DMS 273 treated with DMSO at 0.1 percent for 48 hours (cell line): ENCODE measurements at regions not wholly inside any gene's neighbourhood (a gene's known extent, or its start where the extent isn't known, plus 50 kb on each side); places are given as distances from the start of the nearest gene placed in this dataset.

Experiments used
- DNase-seq: peaks from one replicate; lab custom pipeline; 2025; lab: John Stamatoyannopoulos, UW

GRCh38 chr7:81433206-81433605, 336.6 kb downstream of the HGF start:
- no peak for DNase-seq

GRCh38 chr7:81430761-81431160, 339.1 kb downstream of the HGF start:
- DNase-seq = no peak

- peak; percentile 49 for DNase-seq
Observed at GRCh38 chr7:81430150-81430549, 339.7 kb downstream of the HGF start.

- no peak for DNase-seq
Observed at GRCh38 chr7:81427461-81427860, 342.4 kb downstream of the HGF start.

GRCh38 chr7:81420526-81421226, 349.2 kb downstream of the HGF start:
- no peak for DNase-seq

DNA sequence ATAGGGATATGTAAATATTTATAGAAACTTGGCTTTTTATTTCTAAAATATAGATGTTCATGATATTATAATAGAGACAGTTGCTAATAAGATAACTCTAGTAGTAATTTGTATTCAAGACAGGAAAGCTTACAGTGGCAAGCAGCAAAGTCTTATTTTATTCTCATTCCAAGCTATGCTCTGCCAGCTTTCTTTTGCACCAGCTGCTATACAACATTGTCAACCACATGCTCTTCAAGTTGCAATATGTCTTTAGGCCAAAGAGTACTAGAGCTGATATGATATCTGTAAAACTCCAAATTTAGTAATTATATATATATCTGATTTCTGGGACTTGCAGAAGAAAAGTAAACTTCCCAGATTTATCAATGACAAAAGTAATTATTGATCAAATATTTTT, 350.1 kb downstream of the HGF start:
- peak; percentile 21 for DNase-seq

DNA sequence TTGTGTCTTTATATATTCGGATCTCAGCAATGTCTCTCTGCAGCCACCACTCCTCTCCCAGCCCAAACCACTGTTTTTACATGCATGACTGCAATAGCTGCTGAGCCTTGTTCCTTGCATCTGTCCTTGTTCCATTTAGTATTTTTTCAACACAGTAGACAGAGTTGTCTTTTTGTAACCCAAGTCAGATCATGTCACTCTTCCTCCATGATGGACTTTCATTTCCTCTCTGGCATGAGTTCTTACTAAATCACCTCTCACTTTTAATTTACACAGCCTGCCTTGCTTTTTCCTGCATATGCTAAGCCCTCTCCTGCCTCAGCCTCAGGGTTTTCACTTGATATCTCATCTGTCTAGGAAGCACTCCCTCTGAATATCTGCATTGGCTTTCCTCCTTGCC, 353.2 kb downstream of the HGF start:
- no peak for DNase-seq

- no peak for DNase-seq
Observed at GRCh38 chr7:81415181-81415580, 354.7 kb downstream of the HGF start.

GRCh38 chr7:81414411-81414810, 355.4 kb downstream of the HGF start:
- no peak for DNase-seq

GRCh38 chr7:81410471-81411117, 359.3 kb downstream of the HGF start:
- DNase-seq = no peak

GRCh38 chr7:81408728-81409127, 361.1 kb downstream of the HGF start:
- no peak for DNase-seq

DNA sequence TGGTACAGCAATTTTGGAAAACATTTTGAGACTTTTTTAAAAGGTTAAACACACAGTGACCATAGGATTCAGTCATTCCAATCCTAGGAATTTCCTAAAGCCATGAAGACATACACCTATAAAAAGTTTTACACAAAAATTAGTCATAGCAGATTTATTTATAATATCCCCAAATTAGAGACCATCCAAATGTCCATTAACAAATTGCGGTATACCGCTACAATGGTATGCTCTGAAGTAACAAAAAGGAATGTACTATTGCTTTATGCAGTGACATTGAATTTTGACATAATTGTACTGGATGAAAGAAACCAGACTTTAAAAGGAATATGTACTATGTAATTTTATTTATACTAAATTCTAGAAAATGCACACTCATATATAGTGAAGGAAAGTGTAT, 362.8 kb downstream of the HGF start:
- no peak for DNase-seq

DNA sequence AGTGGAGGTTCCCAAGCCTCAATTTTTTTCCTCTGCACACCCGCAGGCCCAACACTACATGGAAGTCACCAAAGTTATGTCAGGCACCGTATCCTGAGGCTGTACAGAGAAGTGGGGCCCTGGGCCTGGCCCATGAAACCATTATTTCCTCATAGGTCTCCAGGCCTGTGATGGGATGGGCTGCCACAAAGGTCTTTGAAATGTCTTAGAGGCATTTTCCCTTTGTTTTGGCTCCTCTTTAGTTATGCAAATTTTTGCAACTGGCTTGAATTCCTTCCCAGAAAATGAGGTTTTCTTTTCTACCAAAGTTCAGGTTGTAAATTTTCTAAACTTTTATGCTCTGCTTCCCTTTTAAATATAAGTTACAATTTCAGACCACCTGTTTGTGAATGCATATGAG, 365.2 kb downstream of the HGF start:
- DNase-seq = no peak

DNA sequence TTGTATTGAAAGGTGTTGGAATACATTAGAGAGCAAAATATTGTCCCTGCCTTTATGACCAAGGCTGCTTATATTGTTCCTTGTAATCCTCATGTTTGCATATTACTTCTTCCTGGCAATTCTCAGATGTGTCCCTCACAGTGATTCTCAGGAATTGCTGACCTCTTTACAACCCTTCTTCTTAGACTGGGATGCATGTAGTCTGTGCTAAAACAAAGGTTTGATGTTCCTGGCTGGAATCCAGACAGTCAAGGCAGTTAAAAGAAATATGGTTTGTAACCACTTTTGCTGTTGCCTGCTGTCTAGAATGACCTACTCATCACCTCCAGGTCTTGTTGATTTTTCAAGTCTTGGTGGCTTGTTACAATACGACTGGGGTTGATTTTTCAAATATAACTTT, 367.6 kb downstream of the HGF start:
- DNase-seq = no peak

DNA sequence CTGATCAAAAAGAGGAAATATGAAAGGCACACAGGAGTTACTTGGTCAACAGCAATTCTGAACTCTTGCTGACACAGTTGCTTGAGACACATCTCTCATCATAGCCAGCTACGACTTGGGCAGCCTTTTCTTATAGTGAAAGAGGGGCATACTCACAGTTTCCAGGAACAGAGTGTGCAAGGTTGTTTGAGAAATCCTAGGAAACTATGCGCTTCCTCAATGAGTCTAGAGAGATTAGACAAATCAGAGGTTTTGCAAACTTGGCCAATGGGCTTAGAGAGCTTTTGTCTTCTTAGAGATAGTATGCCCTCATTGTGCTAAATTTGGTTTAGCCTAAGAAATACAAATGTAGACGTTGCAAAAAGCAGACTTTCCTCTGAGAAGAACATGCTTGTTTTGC, 370.4 kb downstream of the HGF start:
- no peak for DNase-seq

GRCh38 chr7:81394029-81394428, 375.8 kb downstream of the HGF start:
- no peak for DNase-seq

GRCh38 chr7:81393018-81393417, 376.8 kb downstream of the HGF start:
- no peak for DNase-seq

DNA sequence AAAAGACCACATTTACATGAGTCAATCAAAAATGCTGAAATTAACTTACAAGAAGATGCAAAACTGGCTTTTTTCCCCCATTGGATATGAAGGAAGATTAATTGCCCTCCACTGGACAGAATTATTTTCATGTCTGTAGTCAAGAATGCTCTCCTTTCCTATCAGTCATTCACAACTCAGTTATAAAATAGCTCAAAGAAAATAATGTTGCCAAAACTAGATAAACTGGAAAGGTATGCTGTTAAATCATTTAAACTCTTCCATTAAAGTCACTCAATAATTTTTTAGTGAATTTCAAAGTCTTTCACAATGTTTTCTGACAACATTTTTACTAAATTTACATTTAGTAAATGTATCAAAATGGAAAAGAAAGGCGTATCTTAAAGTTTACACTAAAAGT, 384.5 kb downstream of the HGF start:
- no peak for DNase-seq

- no peak for DNase-seq
Observed at GRCh38 chr7:81383846-81384245, 386.0 kb downstream of the HGF start.

DNA sequence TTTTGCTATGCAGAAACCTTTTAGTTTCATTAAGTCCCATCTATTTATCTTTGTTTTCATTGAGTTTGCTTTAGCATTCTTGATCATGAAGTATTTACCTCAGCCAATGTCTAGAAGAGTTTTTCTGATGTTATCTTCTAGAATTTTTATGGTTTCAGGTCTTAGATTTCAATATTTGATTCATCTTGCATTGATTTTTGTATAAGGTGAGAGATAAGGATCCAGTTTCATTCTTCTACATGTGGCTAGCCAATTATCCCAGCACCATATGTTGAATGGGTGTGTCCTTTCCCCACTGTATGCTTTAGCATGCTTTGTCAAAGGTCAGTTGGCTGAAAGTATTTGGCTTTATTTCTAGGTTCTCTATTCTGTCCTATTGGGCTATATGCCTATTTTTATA, 395.2 kb downstream of the HGF start:
- DNase-seq = peak; percentile 52

DNA sequence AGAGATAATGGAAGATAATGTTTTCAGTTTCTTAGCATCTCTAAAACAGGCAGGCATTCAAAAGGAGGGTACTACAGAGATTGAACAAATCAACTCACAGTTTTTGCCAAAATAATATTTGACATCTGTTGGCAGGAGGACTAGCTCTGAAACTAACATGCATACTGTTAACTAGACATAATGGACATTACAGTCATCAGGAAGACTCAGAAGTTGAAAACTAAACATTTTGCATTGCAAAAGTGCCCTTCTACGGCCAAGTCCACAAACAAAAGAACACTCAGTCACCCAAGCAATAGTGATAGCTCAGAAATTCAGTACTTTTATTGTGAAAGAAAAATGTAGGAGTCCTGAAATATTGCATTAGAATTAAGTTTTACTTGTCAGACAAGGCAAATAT, 399.0 kb downstream of the HGF start:
- no peak for DNase-seq

GRCh38 chr7:81367326-81367931, 402.4 kb downstream of the HGF start:
- no peak for DNase-seq

DNA sequence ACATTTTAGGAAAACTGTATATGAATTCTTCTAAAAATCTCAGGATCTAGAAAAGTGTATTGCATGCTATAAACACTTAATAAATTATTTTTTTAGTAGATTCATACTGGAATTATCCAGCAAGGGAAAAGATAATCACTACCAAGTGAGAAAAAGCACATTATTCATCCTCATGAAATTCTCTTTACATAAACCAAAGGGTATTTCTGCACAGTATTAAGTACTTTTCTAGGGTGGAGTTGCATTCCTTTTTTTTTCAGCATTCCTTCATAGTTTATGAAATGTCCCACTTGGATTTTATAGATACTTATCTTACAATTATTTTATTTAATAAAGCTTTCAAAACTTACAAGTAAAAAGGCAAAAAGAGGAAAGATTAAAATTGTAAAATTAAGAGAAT, 403.3 kb downstream of the HGF start:
- no peak for DNase-seq
